Neural cell (in vitro differentiated cells): ENCODE measurements at regions not wholly inside any gene's neighbourhood (a gene's known extent, or its start where the extent isn't known, plus 50 kb on each side); places are given as distances from the start of the nearest gene placed in this dataset.

Source experiments
- CTCF ChIP-seq: fragments of 450-650 bp; IDR thresholded peaks from 2 replicates; pipeline ENCODE4 v1.5.1; 2014; ENCODE audit warnings: antibody characterized with exemption, mild to moderate bottlenecking, moderate library complexity; ENCODE audit not compliant: poor library complexity, severe bottlenecking
- EP300 ChIP-seq: fragments of 450-650 bp; conservative IDR thresholded peaks from 2 replicates; pipeline ENCODE4 v1.6.1; 2014; ENCODE audit warnings: antibody characterized with exemption, mild to moderate bottlenecking, moderate library complexity; ENCODE audit not compliant: poor library complexity, severe bottlenecking
- EZH2 ChIP-seq: fragments of 200-600, 300-800 bp; shearing (Covaris generic), sonication (generic); IDR thresholded peaks from 2 replicates; pipeline ENCODE4 v1.6.1; 2014; ENCODE audit warnings: antibody characterized with exemption, low read length, borderline replicate concordance, mild to moderate bottlenecking; ENCODE audit not compliant: insufficient read depth, poor library complexity, severe bottlenecking
- MXI1 ChIP-seq: fragments of 450-650 bp; conservative IDR thresholded peaks from 2 replicates; pipeline ENCODE4 v1.6.1; 2014; ENCODE audit warnings: antibody characterized with exemption, mild to moderate bottlenecking; ENCODE audit not compliant: poor library complexity, severe bottlenecking
- POLR2AphosphoS5 ChIP-seq: IDR thresholded peaks from 2 replicates; pipeline ENCODE4 v1.6.1; 2012
- RAD21 ChIP-seq: fragments of 450-650 bp; conservative IDR thresholded peaks from 2 replicates; pipeline ENCODE4 v1.6.1; 2014; ENCODE audit warnings: antibody characterized with exemption, mild to moderate bottlenecking, moderate library complexity
- REST ChIP-seq: IDR thresholded peaks from 2 replicates; pipeline ENCODE4 v1.6.1; 2012; ENCODE audit warnings: borderline replicate concordance
- SMC3 ChIP-seq: fragments of 450-650 bp; conservative IDR thresholded peaks from 2 replicates; pipeline ENCODE4 v1.6.1; 2014; ENCODE audit warnings: antibody characterized with exemption, mild to moderate bottlenecking, moderate library complexity; ENCODE audit not compliant: poor library complexity

GRCh38 chr7:131090188-131090587, 237.5 kb upstream of the MKLN1 start:
- TF ChIP-seq CTCF (no peak), RAD21 (no peak), REST (no peak), EZH2 (no peak), MXI1 (no peak), EP300 (no peak), POLR2AphosphoS5 (no peak), SMC3 (no peak)
